ENCODE measurements at regions not wholly inside any gene's neighbourhood (a gene's known extent, or its start where the extent isn't known, plus 50 kb on each side); places are given as distances from the start of the nearest gene placed in this dataset.
"Not testable (repeated sequence)": the region's sequence is repeated elsewhere in the genome, so short reads cannot be mapped to it uniquely, and the experiment has no call there.

GRCh38 chr6:22180250-22180649 is 116.6 kb downstream of the PRL start:
- DNase-seq; H4K20me1 ChIP-seq (ENCODE audit: insufficient read depth, low read length); H3K18ac ChIP-seq (ENCODE audit: low read depth, low read length); H2BK5ac ChIP-seq (ENCODE audit: low read depth, low read length, poor library complexity, severe bottlenecking); H3K14ac ChIP-seq (replicated peaks; ENCODE audit: low read depth, low read length); CTCF ChIA-PET; dilution Hi-C loops (cut with HindIII; ENCODE audit: low sequenced_read_pairs, unreplicated experiment); H4K8ac ChIP-seq (ENCODE audit: low read depth in 2 of 2, low read length in 2 of 2); H3K56ac ChIP-seq (ENCODE audit: extremely low read depth, insufficient read depth, low read length); H3K27me3 ChIP-seq (ENCODE audit: control insufficient read depth, insufficient read depth, low read length); H2AK9ac ChIP-seq (replicated peaks; ENCODE audit: low read depth, low read length, poor library complexity); H3K9me1 ChIP-seq (ENCODE audit: insufficient read depth, low read length); H2BK120ac ChIP-seq (ENCODE audit: low read depth, low read length); H2BK20ac ChIP-seq (ENCODE audit: low read depth, low read length); ATAC-seq (ENCODE audit: low read depth); H4K91ac ChIP-seq (ENCODE audit: insufficient read depth, low read depth, low read length); H3K4me1 ChIP-seq (ENCODE audit: control insufficient read depth, insufficient read depth, low read length); BruUV-seq (replicated peaks); H3K9ac ChIP-seq (ENCODE audit: low read depth, low read length); H2AFZ ChIP-seq (replicated peaks; ENCODE audit: low read length, poor library complexity); H2AK5ac ChIP-seq (ENCODE audit: low read depth, low read length); POLR2A ChIA-PET (ENCODE audit: unreplicated experiment); H3K23ac ChIP-seq (ENCODE audit: low read depth, low read length); H3K4ac ChIP-seq (ENCODE audit: low read depth, low read length); H3K27ac ChIP-seq (ENCODE audit: insufficient read depth, low read length); H3K4me3 ChIP-seq (ENCODE audit: insufficient read depth, low read depth, low read length); H4K5ac ChIP-seq (ENCODE audit: low read depth, low read length); in situ Hi-C loops (cut with MboI; ENCODE audit: low sequenced_read_pairs); H3K9me3 ChIP-seq (ENCODE audit: control insufficient read depth, insufficient read depth, low read length); H3K36me3 ChIP-seq (ENCODE audit: control insufficient read depth, insufficient read depth, low read length); H3K4me2 ChIP-seq (ENCODE audit: low read depth, low read length); H3K79me1 ChIP-seq (ENCODE audit: low read depth in 1 of 2, low read length in 2 of 2); intact Hi-C loops (cut with micrococcal nuclease); H2BK15ac ChIP-seq (ENCODE audit: low read depth, low read length): not testable (repeated sequence)
- WGBS, 2 experiments (ENCODE audit: extremely low coverage in 2 of 2, insufficient read length in 1 of 2) = no CpG with 5 or more reads among the region's 20 CpGs
